ENCODE measurements at regions not wholly inside any gene's neighbourhood (a gene's known extent, or its start where the extent isn't known, plus 50 kb on each side); places are given as distances from the start of the nearest gene placed in this dataset.

DNA sequence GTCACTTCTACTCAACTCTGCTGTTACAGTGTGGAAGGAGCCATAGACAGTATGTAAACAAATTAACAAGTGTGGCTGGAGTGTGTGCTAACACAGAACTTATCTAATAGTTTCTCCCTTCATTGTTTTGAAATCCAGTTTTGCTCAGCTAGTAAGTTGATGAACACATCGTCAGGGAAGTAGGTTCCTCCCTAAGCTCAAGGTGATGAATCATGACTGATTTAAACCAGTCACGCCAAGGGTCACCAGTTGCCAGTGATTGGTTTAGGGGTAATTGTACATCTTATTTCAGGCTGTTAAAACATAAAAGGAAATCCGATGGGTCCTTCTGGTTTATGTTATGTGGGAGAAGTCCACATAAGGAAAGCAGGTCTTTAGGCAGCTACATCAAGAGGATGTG, 97.0 kb upstream of the CHODL start (continued):
- TF ChIP-seq POU5F1 (IDR thresholded peaks at IDR 0.05; ENCODE audit: low read depth, low read length) (no peak), SRF (IDR thresholded peaks at IDR 0.05; ENCODE audit: low read depth, low read length) (no peak), RFX5 (IDR thresholded peaks at IDR 0.05; ENCODE audit: borderline replicate concordance, low read depth, low read length) (no peak), SP2 (IDR thresholded peaks at IDR 0.05; ENCODE audit: low read length) (no peak)
